ENCODE measurements at regions not wholly inside any gene's neighbourhood (a gene's known extent, or its start where the extent isn't known, plus 50 kb on each side); places are given as distances from the start of the nearest gene placed in this dataset.
"Not testable (repeated sequence)": the region's sequence is repeated elsewhere in the genome, so short reads cannot be mapped to it uniquely, and the experiment has no call there.

GRCh38 chr2:142769761-142770160 lies 107.7 kb upstream of the KYNU start:
- DNase-seq (no peak), ATAC-seq (no peak)
- intact Hi-C loops (cut with DNase I, micrococcal nuclease): no loop called here

DNA sequence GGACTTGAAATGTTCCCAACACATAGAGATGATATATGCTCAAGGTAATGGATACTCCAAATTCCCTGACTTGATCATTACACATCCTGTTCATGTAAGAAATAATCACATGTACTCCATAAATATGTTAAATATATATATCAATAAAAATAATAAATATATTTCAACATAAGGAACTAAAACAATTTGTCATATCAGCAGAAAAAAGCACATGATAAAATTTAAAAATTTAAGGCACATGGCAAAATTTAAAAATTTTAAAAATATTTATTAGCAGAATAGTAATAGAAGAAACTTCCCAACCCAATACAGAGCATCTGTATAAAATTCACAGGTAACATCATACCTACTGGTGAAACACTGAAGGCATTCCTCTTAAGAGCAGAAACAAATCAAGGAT lies 109.6 kb upstream of the KYNU start:
- DNase-seq: no peak
- intact Hi-C loops (cut with DNase I, micrococcal nuclease): no loop called here

DNA sequence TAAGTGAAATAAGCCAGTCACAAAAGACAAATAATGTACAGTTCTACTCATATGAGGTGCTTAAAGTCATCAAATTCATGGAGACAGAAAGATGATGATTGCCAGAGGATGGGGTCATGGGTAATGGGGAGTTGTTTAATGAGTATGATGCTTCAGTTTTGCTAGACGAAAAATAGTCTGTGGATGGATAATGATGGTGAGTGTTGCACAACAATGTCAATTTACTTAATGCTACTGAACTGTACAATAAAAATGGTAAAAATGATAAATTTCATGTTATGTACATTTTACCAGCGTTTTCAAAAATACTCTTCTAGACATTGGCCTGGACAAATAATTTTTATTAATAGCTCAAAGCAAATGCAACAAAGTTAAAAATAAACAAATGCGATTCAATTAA lies 118.5 kb upstream of the KYNU start:
- intact Hi-C loops (cut with DNase I, micrococcal nuclease): no loop called here
- no peak for ATAC-seq

More for the DNA sequence above, 109.6 kb upstream of the KYNU start:
- ATAC-seq: no peak

DNA sequence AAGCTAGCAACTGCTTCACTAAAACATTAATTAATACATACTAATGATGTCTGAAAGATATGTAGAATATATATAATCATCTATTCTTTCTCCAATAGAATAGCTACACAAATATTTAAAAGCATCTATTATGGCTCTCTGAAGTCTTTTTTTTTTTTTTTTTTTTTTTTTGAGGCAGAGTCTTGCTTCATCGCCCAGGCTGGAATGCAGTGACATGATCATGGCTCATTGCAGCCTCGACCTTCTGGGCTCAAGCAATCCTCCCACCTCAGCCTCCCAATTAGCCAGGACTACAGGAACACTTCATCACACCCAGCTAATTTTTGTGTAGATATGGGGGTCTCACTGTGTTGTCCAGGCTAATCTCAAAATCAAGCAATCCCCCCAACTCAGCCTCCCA lies 120.4 kb upstream of the KYNU start:
- intact Hi-C loops (cut with DNase I, micrococcal nuclease): no loop called here
- DNase-seq (no peak), ATAC-seq (no peak)

More for the DNA sequence above, 118.5 kb upstream of the KYNU start:
- DNase-seq: no peak

DNA sequence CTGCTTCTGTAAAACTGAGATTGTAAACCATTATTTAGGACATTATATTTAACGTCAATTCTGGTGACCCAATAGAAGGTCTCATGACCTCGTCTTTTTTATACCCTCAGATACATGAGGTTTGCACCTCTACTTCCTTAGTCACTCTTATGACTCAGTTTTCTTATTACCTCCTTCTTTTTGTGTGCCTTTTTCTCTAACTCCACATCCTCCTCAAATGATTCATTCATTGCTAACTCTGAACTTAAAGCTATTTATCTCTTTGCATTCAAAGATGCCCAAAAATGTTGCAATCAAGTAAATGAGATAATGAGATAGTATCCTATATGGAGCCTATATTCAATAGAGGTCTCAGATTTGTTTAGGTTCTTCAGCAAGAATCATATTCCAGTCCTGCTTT lies 121.0 kb upstream of the KYNU start:
- ATAC-seq (no peak), DNase-seq (no peak)
- intact Hi-C loops (cut with DNase I, micrococcal nuclease): no loop called here

DNA sequence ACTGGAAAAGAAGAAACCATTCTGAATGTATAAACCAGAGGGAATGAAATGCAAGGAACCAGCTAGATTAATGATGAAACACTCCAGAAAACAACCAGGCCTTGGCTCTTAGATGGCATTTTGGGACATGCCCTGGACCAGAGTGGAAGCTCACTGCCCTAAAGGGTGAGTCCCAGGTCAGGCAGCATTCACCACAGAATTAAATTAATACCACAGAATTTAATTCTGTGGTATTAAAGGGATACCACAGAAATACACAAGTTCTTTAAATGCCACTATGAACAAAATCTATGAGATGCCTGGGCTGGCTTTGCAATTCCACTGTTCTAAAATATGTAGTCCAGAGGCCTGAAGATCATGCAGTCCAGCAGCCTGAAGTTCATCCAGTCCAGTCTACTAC lies 122.3 kb upstream of the KYNU start:
- intact Hi-C loops (cut with DNase I, micrococcal nuclease): no loop called here
- DNase-seq (no peak), ATAC-seq (no peak)

- no peak for ATAC-seq
- no peak for DNase-seq
- intact Hi-C loops (cut with DNase I, micrococcal nuclease): no loop called here
Observed at GRCh38 chr2:142754182-142754581, 123.3 kb upstream of the KYNU start.

DNA sequence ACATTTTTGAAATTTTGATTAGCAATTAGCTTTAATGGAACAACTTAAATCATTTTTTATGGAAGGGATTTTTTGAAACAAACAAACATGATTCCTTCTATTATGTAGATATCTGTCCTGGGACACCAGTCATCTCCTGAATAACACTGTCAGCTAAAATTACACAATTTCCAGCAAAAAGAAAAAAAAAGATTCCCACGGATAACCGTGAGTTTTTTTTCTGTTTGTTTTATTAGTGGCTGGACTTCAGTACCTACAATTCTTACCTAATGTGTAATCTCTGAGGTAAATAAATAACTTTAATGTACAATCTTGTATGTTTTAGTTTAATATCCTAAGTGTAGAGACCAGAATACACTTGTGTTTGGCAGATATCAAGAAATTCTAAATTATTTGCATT lies 126.6 kb upstream of the KYNU start:
- no peak for DNase-seq
- intact Hi-C loops (cut with DNase I, micrococcal nuclease): no loop called here
- ATAC-seq: no peak

DNA sequence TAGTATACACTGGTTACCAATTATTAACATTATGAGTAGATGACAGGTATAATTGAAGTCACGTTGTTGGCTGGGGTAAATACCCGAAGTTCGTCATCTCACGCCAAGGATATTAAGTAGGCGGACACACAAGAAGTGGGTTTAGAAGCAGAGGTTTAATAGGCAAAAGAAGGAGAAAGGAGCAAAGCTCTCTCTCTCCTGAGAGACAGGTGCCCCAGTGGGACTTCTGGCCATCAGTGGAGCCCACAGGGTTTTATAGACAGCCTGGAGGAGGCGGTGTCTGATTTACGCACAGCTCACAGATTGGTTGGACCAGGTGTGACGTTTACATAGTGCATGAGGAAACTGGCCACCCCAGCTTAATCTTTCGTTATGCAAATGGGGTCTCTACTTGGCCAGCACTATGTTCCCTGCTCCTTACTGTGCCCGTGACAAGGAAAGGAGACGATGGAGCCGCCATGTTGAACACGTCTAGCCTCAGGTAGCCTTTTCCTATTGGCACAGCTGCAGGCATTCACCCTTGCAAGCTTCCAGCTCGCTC lies 128.8 kb upstream of the KYNU start:
- DNase-seq: no peak
- intact Hi-C loops (cut with DNase I, micrococcal nuclease): no loop called here

DNA sequence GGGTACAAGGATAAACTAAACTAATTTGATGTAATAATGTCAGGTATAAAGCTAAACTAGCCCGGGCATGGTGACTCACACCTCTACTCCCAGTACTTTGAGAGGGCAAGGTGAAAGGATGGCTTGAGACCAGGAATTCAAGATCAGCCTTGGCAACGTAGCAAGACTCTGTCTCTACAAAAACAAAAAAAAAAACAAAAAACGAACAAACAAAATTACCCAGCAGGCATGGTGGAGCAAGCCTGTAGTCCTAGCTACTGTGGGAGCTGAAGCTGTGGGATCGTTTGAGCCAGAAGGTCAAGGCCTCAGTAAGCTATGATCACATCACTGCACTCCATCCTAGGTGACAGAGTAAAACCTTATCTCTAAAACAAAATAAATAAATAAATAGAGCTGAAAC lies 131.8 kb upstream of the KYNU start:
- DNase-seq: no peak
- no peak for ATAC-seq
- intact Hi-C loops (cut with DNase I, micrococcal nuclease): no loop called here

More for the DNA sequence above, 128.8 kb upstream of the KYNU start:
- ATAC-seq: no peak

GRCh38 chr2:142742371-142743214 lies 134.9 kb upstream of the KYNU start:
- DNase-seq (no peak), ATAC-seq (no peak)
- intact Hi-C loops (cut with DNase I, micrococcal nuclease): no loop called here

DNA sequence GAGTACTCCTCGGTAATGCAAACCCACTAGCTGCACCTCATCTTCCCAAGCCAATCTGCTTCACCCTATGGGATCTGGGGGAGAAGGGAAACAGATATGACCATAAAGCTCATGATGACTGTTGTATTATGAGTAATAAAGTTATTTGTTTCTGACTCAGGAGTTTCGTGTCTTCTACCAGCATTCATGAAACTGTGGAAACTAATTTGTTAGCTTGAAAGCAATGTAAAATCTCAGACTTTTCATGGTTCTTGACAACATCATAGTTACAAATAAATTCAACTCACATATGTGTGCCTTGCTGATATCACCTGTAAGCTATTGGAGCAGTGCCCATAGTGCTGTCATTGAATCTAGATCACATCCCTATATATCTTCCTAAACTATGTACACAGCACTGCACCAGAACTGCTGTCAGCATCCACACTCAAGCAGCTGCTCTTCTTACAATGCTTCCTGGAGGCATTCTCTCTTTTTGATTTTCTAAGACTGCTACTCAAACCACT lies 135.6 kb upstream of the KYNU start:
- DNase-seq (no peak), ATAC-seq (no peak)
- intact Hi-C loops (cut with DNase I, micrococcal nuclease): no loop called here

GRCh38 chr2:142734770-142735169 lies 142.7 kb upstream of the KYNU start:
- intact Hi-C loops (cut with DNase I, micrococcal nuclease): no loop called here
- ATAC-seq: no peak
- DNase-seq: no peak

- intact Hi-C loops (cut with DNase I, micrococcal nuclease): no loop called here
- DNase-seq: no peak
- no peak for ATAC-seq
Observed at GRCh38 chr2:142734231-142734630, 143.2 kb upstream of the KYNU start.

GRCh38 chr2:142729814-142730213 lies 147.7 kb upstream of the KYNU start:
- DNase-seq; ATAC-seq; intact Hi-C loops (cut with DNase I, micrococcal nuclease): not testable (repeated sequence)

DNA sequence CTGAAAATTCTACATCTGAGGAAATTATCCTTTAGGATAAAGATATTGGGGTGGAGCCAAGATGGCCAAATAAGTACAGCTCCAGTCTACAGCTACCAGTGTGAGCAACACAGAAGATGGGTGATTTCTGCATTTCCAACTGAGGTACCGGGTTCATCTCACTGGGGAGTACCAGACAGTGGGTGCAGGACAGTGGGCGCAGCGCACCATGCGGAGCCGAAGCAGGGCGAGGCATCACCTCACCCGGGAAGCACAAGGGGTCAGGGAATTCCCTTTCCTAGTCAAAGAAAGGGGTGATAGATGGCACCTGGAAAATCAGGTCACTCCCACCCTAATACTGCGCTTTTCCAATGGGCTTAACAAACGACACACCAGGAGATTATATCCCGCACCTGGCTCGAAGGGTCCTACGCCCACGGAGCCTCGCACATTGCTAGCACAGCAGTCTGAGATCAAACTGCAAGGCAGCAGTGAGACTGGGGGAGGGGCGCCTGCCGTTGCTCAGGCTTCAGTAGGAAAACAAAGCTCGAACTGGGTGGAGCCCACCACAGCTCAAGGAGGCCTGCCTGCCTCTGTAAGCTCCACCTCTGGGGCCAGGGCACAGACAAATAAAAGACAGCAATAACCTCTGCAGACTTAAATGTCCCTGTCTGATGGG lies 149.5 kb upstream of the KYNU start:
- ATAC-seq; intact Hi-C loops (cut with DNase I, micrococcal nuclease); DNase-seq: not testable (repeated sequence)

DNA sequence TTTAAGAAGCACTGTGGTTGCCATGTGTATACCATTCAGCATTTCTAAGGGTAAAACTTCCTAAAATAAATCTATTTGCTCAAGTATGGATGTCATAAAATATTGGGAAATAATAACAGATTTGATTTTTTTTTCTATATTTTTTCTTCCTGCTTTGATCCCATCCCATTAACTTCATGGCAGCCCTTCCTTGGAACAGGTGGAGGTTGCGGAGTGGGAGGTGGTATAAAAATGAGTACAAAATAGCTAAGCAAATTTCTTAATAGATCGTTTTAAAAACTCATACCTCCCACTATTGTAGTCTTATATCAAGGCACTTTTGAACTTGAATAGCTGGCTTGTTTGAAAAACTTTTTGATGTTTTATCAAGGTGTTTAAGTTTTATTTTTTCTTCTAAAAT lies 152.1 kb upstream of the KYNU start:
- no peak for DNase-seq
- intact Hi-C loops (cut with DNase I, micrococcal nuclease): no loop called here
- no peak for ATAC-seq

- no peak for ATAC-seq
- no peak for DNase-seq
- intact Hi-C loops (cut with DNase I, micrococcal nuclease): no loop called here
Observed at GRCh38 chr2:142724713-142725349, 152.6 kb upstream of the KYNU start.

- intact Hi-C loops (cut with DNase I, micrococcal nuclease): no loop called here
- ATAC-seq (no peak), DNase-seq (no peak)
Observed at GRCh38 chr2:142724186-142724585, 153.3 kb upstream of the KYNU start.

DNA sequence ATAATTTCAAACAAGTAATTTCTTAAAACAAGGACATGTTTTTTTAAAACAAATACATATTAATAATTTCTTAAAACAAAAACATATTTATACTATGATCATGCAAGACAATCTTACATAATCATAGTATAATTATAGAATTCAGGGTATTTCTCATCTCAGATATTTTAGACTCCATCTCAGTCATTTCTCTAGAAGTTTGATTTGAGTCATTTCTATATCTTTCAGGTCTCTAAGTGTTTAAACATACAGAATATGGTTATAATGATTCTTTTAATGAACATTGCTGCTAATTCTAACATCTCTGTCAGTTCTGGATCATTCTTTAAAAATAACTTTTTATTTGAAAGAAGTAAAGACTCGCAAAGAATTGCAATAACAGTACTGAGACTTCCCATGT lies 154.2 kb upstream of the KYNU start:
- intact Hi-C loops (cut with DNase I, micrococcal nuclease): no loop called here
- ATAC-seq (no peak), DNase-seq (no peak)
